Mucosa of rectum (tissue), 2 donors: ENCODE measurements at regions not wholly inside any gene's neighbourhood (a gene's known extent, or its start where the extent isn't known, plus 50 kb on each side); places are given as distances from the start of the nearest gene placed in this dataset.

Source experiments
- H3K27ac ChIP-seq, 2 donors: one replicate each; pipeline ENCODE4 v1.7.0; 2013; ENCODE audit warnings: inconsistent platforms in 2 of 2, low read depth in 2 of 2, low read length in 2 of 2
- H3K27me3 ChIP-seq, 2 donors: one replicate each; pipeline ENCODE4 v1.7.0; 2013; ENCODE audit warnings: low read length in 2 of 2; ENCODE audit not compliant: control insufficient read depth in 2 of 2, insufficient read depth in 2 of 2
- H3K36me3 ChIP-seq, 2 donors: one replicate each; pipeline ENCODE4 v1.7.0; 2013; ENCODE audit warnings: low read length in 2 of 2; ENCODE audit not compliant: control insufficient read depth in 2 of 2, insufficient read depth in 2 of 2
- H3K4me1 ChIP-seq, 2 donors: one replicate each; pipeline ENCODE4 v1.7.0; 2013; ENCODE audit warnings: low read length in 2 of 2, mild to moderate bottlenecking in 1 of 2; ENCODE audit not compliant: control insufficient read depth in 2 of 2, insufficient read depth in 2 of 2
- H3K4me3 ChIP-seq, 2 donors: one replicate each; pipeline ENCODE4 v1.7.0; 2013; ENCODE audit warnings: low read length in 2 of 2
- H3K9ac ChIP-seq, 2 donors: one replicate each; pipeline ENCODE4 v1.7.0; 2013; ENCODE audit warnings: low read length in 2 of 2, low read depth in 1 of 2, mild to moderate bottlenecking in 1 of 2
- H3K9me3 ChIP-seq, 2 donors: one replicate each; pipeline ENCODE4 v1.7.0; 2013; ENCODE audit warnings: low read length in 2 of 2; ENCODE audit not compliant: control insufficient read depth in 2 of 2
- donor health status: healthy.
- donor health status: Normal muscosa, but diverticular disease.

GRCh38 chr12:24049101-24049500 lies 99.6 kb upstream of the SOX5 start:
- Histone ChIP-seq H3K9me3 (no peaks in the 10 kb centered on the region), H3K27me3 (no peaks in the 10 kb centered on the region), H3K27ac (no peak overlapping the region), H3K4me1 (peaks cover 0 to 2% of the 10 kb centered on the region in 2 donors), H3K4me3 (no peak overlapping the region), H3K9ac (no peak overlapping the region), H3K36me3 (no peaks in the 10 kb centered on the region)

GRCh38 chr12:24048446-24048845 lies 99.0 kb upstream of the SOX5 start:
- H3K4me1 ChIP-seq: peaks cover 0 to 2% of the 10 kb centered on the region in 2 donors
- no peak overlapping the region for H3K4me3 ChIP-seq
- no peak overlapping the region for H3K27ac ChIP-seq
- no peak overlapping the region for H3K9ac ChIP-seq
- no peaks in the 10 kb centered on the region for H3K9me3 ChIP-seq
- H3K27me3 ChIP-seq: no peaks in the 10 kb centered on the region
- no peaks in the 10 kb centered on the region for H3K36me3 ChIP-seq

GRCh38 chr12:24047326-24047725 lies 97.9 kb upstream of the SOX5 start:
- Histone ChIP-seq H3K36me3 (no peaks in the 10 kb centered on the region), H3K4me1 (peaks cover 0 to 2% of the 10 kb centered on the region in 2 donors), H3K4me3 (no peak overlapping the region), H3K9ac (no peak overlapping the region), H3K27ac (no peak overlapping the region), H3K9me3 (no peaks in the 10 kb centered on the region), H3K27me3 (no peaks in the 10 kb centered on the region)

GRCh38 chr12:24045816-24046257 lies 96.4 kb upstream of the SOX5 start:
- Histone ChIP-seq H3K9ac (no peak overlapping the region), H3K27ac (no peak overlapping the region), H3K36me3 (no peaks in the 10 kb centered on the region), H3K4me1 (peaks cover 0 to 2% of the 10 kb centered on the region in 2 donors), H3K9me3 (no peaks in the 10 kb centered on the region), H3K4me3 (no peak overlapping the region), H3K27me3 (no peaks in the 10 kb centered on the region)

GRCh38 chr12:24044941-24045703 lies 95.7 kb upstream of the SOX5 start:
- Histone ChIP-seq H3K4me1 (peaks cover 0 to 2% of the 10 kb centered on the region in 2 donors), H3K9me3 (no peaks in the 10 kb centered on the region), H3K4me3 (no peak overlapping the region), H3K27ac (no peak overlapping the region), H3K27me3 (no peaks in the 10 kb centered on the region), H3K36me3 (no peaks in the 10 kb centered on the region), H3K9ac (no peak overlapping the region)

- Histone ChIP-seq H3K27ac (no peak overlapping the region), H3K4me1 (peaks cover 0 to 2% of the 10 kb centered on the region in 2 donors), H3K4me3 (no peak overlapping the region), H3K9ac (no peak overlapping the region), H3K9me3 (no peaks in the 10 kb centered on the region), H3K27me3 (no peaks in the 10 kb centered on the region), H3K36me3 (no peaks in the 10 kb centered on the region)
Observed at GRCh38 chr12:24042651-24043050, 93.2 kb upstream of the SOX5 start.

- H3K9me3 ChIP-seq: no peaks in the 10 kb centered on the region
- H3K9ac ChIP-seq: no peak overlapping the region
- no peaks in the 10 kb centered on the region for H3K27me3 ChIP-seq
- no peaks in the 10 kb centered on the region for H3K36me3 ChIP-seq
- H3K27ac ChIP-seq: no peak overlapping the region
- H3K4me3 ChIP-seq: no peak overlapping the region
- no peaks in the 10 kb centered on the region for H3K4me1 ChIP-seq
Observed at GRCh38 chr12:24039113-24039525, 89.6 kb upstream of the SOX5 start.

GRCh38 chr12:24038211-24038997 lies 88.9 kb upstream of the SOX5 start:
- Histone ChIP-seq H3K27ac (no peak overlapping the region), H3K4me1 (no peaks in the 10 kb centered on the region), H3K4me3 (no peak overlapping the region)

GRCh38 chr12:24036438-24037216 lies 87.2 kb upstream of the SOX5 start:
- H3K4me3 ChIP-seq: no peak overlapping the region
- no peak overlapping the region for H3K9ac ChIP-seq
- no peak overlapping the region for H3K27ac ChIP-seq
- no peaks in the 10 kb centered on the region for H3K27me3 ChIP-seq
- no peaks in the 10 kb centered on the region for H3K9me3 ChIP-seq
- H3K4me1 ChIP-seq: no peaks in the 10 kb centered on the region
- no peaks in the 10 kb centered on the region for H3K36me3 ChIP-seq

More at GRCh38 chr12:24038211-24038997, 88.9 kb upstream of the SOX5 start:
- no peaks in the 10 kb centered on the region for H3K36me3 ChIP-seq
- H3K9me3 ChIP-seq: no peaks in the 10 kb centered on the region
- H3K9ac ChIP-seq: no peak overlapping the region
- H3K27me3 ChIP-seq: no peaks in the 10 kb centered on the region

GRCh38 chr12:24034894-24035293 lies 85.4 kb upstream of the SOX5 start:
- Histone ChIP-seq H3K27me3 (no peaks in the 10 kb centered on the region), H3K9me3 (no peaks in the 10 kb centered on the region), H3K4me1 (no peaks in the 10 kb centered on the region), H3K36me3 (no peaks in the 10 kb centered on the region), H3K4me3 (no peak overlapping the region), H3K9ac (no peak overlapping the region), H3K27ac (no peak overlapping the region)
